ENCODE measurements at regions not wholly inside any gene's neighbourhood (a gene's known extent, or its start where the extent isn't known, plus 50 kb on each side); places are given as distances from the start of the nearest gene placed in this dataset.
"Not testable (repeated sequence)": the region's sequence is repeated elsewhere in the genome, so short reads cannot be mapped to it uniquely, and the experiment has no call there.

DNA sequence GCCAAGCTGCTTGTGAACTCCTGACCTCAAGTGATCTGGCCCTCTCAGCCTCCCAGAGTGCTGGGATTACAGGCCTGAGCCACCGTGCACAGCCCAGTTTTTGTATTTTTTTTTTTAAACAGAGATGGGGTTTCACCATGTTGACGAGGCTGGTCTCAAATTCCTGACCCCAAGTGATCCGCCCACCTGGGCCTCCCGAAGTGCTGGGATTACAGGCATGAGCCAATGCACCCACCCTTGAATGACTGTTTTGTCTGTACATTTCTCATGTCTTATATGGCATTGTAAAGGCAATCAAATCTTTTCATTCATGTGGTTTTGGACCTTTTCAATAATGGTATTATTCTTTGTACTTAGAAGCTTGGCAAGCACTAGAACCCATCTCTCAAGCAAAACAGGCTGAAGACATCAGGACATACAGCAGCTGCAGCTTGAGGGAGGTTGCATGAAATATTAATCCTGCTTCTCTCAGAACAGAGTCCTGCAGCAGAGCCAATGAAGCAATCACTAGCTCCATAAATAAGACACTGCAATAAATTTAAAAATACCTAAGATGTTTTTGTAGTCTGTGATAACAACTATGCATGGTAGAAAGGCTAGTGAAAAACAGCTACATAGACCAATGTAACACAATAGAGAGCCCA is 209.9 kb downstream of the TUBA3C start:
- H3K4me1 ChIP-seq, result no peaks in the 10 kb centered on the region
- no peak overlapping the region for H3K27ac ChIP-seq
- DNase-seq (no peak), ATAC-seq (no peak)
- H3K4me3 ChIP-seq, result no peak overlapping the region
- H3K27me3 ChIP-seq, result no peaks in the 10 kb centered on the region
- H3K9me3 ChIP-seq, result no peaks in the 10 kb centered on the region
- no peaks in the 10 kb centered on the region for H3K36me3 ChIP-seq
- intact Hi-C loops (cut with DNase I), result no loop called here
- TF ChIP-seq, protein P1, sequence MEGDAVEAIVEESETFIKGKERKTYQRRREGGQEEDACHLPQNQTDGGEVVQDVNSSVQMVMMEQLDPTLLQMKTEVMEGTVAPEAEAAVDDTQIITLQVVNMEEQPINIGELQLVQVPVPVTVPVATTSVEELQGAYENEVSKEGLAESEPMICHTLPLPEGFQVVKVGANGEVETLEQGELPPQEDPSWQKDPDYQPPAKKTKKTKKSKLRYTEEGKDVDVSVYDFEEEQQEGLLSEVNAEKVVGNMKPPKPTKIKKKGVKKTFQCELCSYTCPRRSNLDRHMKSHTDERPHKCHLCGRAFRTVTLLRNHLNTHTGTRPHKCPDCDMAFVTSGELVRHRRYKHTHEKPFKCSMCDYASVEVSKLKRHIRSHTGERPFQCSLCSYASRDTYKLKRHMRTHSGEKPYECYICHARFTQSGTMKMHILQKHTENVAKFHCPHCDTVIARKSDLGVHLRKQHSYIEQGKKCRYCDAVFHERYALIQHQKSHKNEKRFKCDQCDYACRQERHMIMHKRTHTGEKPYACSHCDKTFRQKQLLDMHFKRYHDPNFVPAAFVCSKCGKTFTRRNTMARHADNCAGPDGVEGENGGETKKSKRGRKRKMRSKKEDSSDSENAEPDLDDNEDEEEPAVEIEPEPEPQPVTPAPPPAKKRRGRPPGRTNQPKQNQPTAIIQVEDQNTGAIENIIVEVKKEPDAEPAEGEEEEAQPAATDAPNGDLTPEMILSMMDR (IDR thresholded peaks at IDR 0.05), result no peak

- Histone ChIP-seq H3K36me3 (no peaks in the 10 kb centered on the region), H3K4me3 (no peak overlapping the region), H3K4me1 (no peaks in the 10 kb centered on the region), H3K27ac (no peak overlapping the region), H3K9me3 (peaks cover 0 to 18% of the 10 kb centered on the region in 2 donors), H3K27me3 (no peaks in the 10 kb centered on the region)
- no peak for DNase-seq
- no peak for ATAC-seq
- intact Hi-C loops (cut with DNase I), result no loop called here
- TF ChIP-seq, protein P1 (IDR thresholded peaks at IDR 0.05), result no peak
Measured at GRCh38 chr13:18965347-18965855, 216.2 kb downstream of the TUBA3C start.

- DNase-seq, result no peak
- intact Hi-C loops (cut with DNase I), result no loop called here
- H3K4me3 ChIP-seq, result no peak overlapping the region
- no peak overlapping the region for H3K27ac ChIP-seq
- no peaks in the 10 kb centered on the region for H3K4me1 ChIP-seq
- peaks cover 0 to 19% of the 10 kb centered on the region in 2 donors for H3K9me3 ChIP-seq
- no peaks in the 10 kb centered on the region for H3K27me3 ChIP-seq
- TF ChIP-seq, protein P1 (IDR thresholded peaks at IDR 0.05), result no peak
- no peaks in the 10 kb centered on the region for H3K36me3 ChIP-seq
- no peak for ATAC-seq
Measured at GRCh38 chr13:18964942-18965341, 216.7 kb downstream of the TUBA3C start.

DNA sequence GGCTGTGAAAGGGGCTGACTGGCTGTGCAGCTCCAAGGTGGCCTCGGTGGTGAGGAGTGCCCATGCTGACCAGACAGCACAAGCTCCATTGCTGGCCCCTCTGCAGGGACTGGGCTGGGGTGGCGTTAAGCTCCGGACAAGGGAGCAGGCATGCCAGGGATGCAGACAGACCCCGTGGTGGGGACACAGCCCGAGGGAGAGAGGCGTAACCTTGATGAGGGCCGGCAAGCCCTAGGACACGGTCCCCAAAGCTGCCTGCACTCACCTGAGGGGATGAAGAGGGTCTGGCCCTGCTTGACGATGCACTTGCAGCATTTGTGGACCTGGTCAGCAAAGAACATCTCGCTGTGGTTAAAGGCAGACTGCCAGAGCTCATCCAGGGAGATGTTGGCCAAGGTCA is 217.9 kb downstream of the TUBA3C start:
- H3K9me3 ChIP-seq, result peaks cover 0 to 32% of the 10 kb centered on the region in 2 donors
- H3K36me3 ChIP-seq; DNase-seq; intact Hi-C loops (cut with DNase I); ATAC-seq; H3K27me3 ChIP-seq; H3K4me3 ChIP-seq; H3K27ac ChIP-seq; H3K4me1 ChIP-seq: not testable (repeated sequence)

GRCh38 chr13:18962168-18962734 is 219.4 kb downstream of the TUBA3C start:
- no peaks in the 10 kb centered on the region for H3K36me3 ChIP-seq
- DNase-seq, result no peak
- H3K9me3 ChIP-seq, result peaks cover 0 to 46% of the 10 kb centered on the region in 2 donors
- no peak for ATAC-seq
- no peak overlapping the region for H3K4me3 ChIP-seq
- intact Hi-C loops (cut with DNase I), result no loop called here
- H3K4me1 ChIP-seq, result no peaks in the 10 kb centered on the region
- H3K27me3 ChIP-seq, result no peaks in the 10 kb centered on the region
- H3K27ac ChIP-seq, result no peak overlapping the region
- TF ChIP-seq, protein P1 (IDR thresholded peaks at IDR 0.05), result no peak

All from left lung (tissue), 4 donors.